SK-N-SH treated with all-trans-retinoic acid at 6 μM for 48 hours (cell line): ENCODE measurements at regions not wholly inside any gene's neighbourhood (a gene's known extent, or its start where the extent isn't known, plus 50 kb on each side); places are given as distances from the start of the nearest gene placed in this dataset.

Experiments used
- ATAC-seq: fragments of 200-7000 bp; cut with Tn5 transposase; 3 replicates; pipeline ENCODE4 v1.9.1; 2020; ENCODE audit warnings: mild to moderate bottlenecking, moderate library complexity
- ARNTL ChIP-seq: fragments of 450-650 bp; formaldehyde crosslinking; IDR thresholded peaks from 2 replicates; pipeline ENCODE4 v1.5.0; 2020; ENCODE audit warnings: low read depth, mild to moderate bottlenecking, moderate library complexity, borderline replicate concordance
- BACH2 ChIP-seq: fragments of 250-450 bp; sonication (Bioruptor Pico); IDR thresholded peaks from 2 replicates; pipeline ENCODE4 v1.9.0; 2021; ENCODE audit warnings: mild to moderate bottlenecking, borderline replicate concordance
- ESRRG ChIP-seq: fragments of 250-450 bp; sonication (Bioruptor Pico); IDR thresholded peaks from 2 replicates; pipeline ENCODE4 v1.6.1; 2021; ENCODE audit warnings: mild to moderate bottlenecking
- GLIS3 ChIP-seq: fragments of 250-450 bp; sonication (Bioruptor Pico); IDR thresholded peaks from 2 replicates; pipeline ENCODE4 v1.5.0; 2020; ENCODE audit warnings: mild to moderate bottlenecking, moderate library complexity
- ISL1 ChIP-seq: fragments of 250-450 bp; sonication (Bioruptor Pico); IDR thresholded peaks from 2 replicates; pipeline ENCODE4 v2.1.2; 2022; ENCODE audit warnings: mild to moderate bottlenecking, moderate library complexity
- OSR1 ChIP-seq: fragments of 250-450 bp; sonication (Bioruptor Pico); IDR thresholded peaks from 2 replicates; pipeline ENCODE4 v1.8.0; 2022; ENCODE audit warnings: moderate library complexity, mild to moderate bottlenecking, inconsistent platforms
- PPARA ChIP-seq: fragments of 250-450 bp; sonication (Bioruptor Pico); IDR thresholded peaks from 2 replicates; pipeline ENCODE4 v1.5.0; 2020; ENCODE audit warnings: mild to moderate bottlenecking, borderline replicate concordance
- RARB ChIP-seq: fragments of 250-450 bp; sonication (Bioruptor Pico); IDR thresholded peaks from 2 replicates; pipeline ENCODE4 v1.8.0; 2021; ENCODE audit warnings: mild to moderate bottlenecking, moderate library complexity
- SNAI2 ChIP-seq: fragments of 250-450 bp; sonication (Bioruptor Pico); IDR thresholded peaks from 2 replicates; pipeline ENCODE4 v1.5.0; 2020; ENCODE audit warnings: mild to moderate bottlenecking, moderate library complexity
- TCF4 ChIP-seq: fragments of 250-450 bp; sonication (Bioruptor Pico); IDR thresholded peaks from 2 replicates; pipeline ENCODE4 v1.8.0; 2021; ENCODE audit warnings: mild to moderate bottlenecking, moderate library complexity, borderline replicate concordance
- TOX ChIP-seq: fragments of 250-450 bp; sonication (Bioruptor Pico); IDR thresholded peaks from 2 replicates; pipeline ENCODE4 v1.8.0; 2021; ENCODE audit warnings: mild to moderate bottlenecking, moderate library complexity, borderline replicate concordance
- ZC3H10 ChIP-seq: fragments of 250-450 bp; sonication (Bioruptor Pico); IDR thresholded peaks from 2 replicates; pipeline ENCODE4 v1.5.1; 2021; ENCODE audit warnings: mild to moderate bottlenecking, moderate library complexity
- ZFP3 ChIP-seq: fragments of 250-450 bp; sonication (Bioruptor Pico); IDR thresholded peaks from 2 replicates; pipeline ENCODE4 v1.5.0; 2020; ENCODE audit warnings: mild to moderate bottlenecking, moderate library complexity
- ZFP30 ChIP-seq: fragments of 450-650 bp; formaldehyde crosslinking; IDR thresholded peaks from 2 replicates; pipeline ENCODE4 v1.5.0; 2022; ENCODE audit warnings: mild to moderate bottlenecking, moderate library complexity
- ZNF70 ChIP-seq: fragments of 450-650 bp; formaldehyde crosslinking; IDR thresholded peaks from 2 replicates; pipeline ENCODE4 v1.5.0; 2020; ENCODE audit warnings: mild to moderate bottlenecking, moderate library complexity
- ZNF8 ChIP-seq: fragments of 450-650 bp; formaldehyde crosslinking; IDR thresholded peaks from 2 replicates; pipeline ENCODE4 v1.5.0; 2020; ENCODE audit warnings: mild to moderate bottlenecking, moderate library complexity
- TF ChIP-seq, protein P1 (sequence below): fragments of 250-450 bp; sonication (Bioruptor Pico); IDR thresholded peaks from 2 replicates; pipeline ENCODE4 v1.8.0; 2021; ENCODE audit warnings: low read depth, mild to moderate bottlenecking, moderate library complexity, borderline replicate concordance
- TF ChIP-seq, protein P2 (sequence below): fragments of 250-450 bp; sonication (Bioruptor Pico); IDR thresholded peaks from 2 replicates; pipeline ENCODE4 v1.5.0; 2020; ENCODE audit warnings: mild to moderate bottlenecking, moderate library complexity
- TF ChIP-seq, protein P3 (sequence below): fragments of 250-450 bp; sonication (Bioruptor Pico); IDR thresholded peaks from 2 replicates; pipeline ENCODE4 v1.5.1; 2020; ENCODE audit warnings: low read depth, mild to moderate bottlenecking, moderate library complexity
- TF ChIP-seq, protein P4 (sequence below): fragments of 250-450 bp; sonication (Bioruptor Pico); IDR thresholded peaks from 2 replicates; pipeline ENCODE4 v1.5.1; 2021; ENCODE audit warnings: mild to moderate bottlenecking, moderate library complexity

DNA sequence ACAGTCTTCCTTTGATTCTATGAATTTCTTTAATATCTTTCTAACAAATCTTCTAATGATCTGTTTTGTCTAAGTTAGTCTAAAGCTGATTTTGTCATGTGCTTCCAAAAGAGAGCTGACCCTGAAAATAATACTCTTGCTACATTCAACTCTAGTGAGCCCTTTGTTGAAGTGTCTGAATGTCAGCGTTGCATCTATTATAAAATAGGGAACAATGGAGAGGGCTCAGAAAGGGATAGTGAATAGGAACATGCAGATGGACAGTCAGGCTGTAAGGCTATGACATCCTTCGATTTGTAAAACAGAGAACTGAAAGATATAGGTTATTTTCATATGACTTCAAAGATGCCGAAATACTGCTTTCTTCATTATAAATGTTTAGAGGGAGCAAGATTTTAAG, 304.5 kb downstream of the GALC start (continued):
- TF ChIP-seq, protein P1, sequence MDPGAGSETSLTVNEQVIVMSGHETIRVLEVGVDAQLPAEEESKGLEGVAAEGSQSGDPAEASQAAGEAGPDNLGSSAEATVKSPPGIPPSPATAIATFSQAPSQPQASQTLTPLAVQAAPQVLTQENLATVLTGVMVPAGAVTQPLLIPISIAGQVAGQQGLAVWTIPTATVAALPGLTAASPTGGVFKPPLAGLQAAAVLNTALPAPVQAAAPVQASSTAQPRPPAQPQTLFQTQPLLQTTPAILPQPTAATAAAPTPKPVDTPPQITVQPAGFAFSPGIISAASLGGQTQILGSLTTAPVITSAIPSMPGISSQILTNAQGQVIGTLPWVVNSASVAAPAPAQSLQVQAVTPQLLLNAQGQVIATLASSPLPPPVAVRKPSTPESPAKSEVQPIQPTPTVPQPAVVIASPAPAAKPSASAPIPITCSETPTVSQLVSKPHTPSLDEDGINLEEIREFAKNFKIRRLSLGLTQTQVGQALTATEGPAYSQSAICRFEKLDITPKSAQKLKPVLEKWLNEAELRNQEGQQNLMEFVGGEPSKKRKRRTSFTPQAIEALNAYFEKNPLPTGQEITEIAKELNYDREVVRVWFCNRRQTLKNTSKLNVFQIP (CRISPR knock-in tag) = no peak
- no peak for TF ChIP-seq ESRRG

DNA sequence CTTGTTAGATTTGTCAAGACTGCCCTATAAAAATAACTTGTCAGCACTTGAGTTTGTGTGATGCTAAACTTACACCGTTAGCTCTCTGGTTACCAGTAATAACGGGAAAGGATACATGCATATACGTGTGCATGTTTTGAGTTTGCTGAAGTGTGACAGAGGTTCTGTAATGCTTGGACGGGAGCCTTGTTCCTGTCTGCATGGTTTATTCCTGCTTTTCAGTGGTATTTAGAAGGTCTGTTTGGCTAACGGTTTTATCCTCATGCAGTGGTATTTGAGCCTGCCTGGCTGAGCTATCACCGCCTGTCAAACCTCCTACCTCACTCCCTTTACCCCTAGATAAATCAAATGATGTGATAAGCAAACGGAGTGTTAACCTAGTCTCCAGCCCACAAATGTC, 305.6 kb downstream of the GALC start:
- no peak for TF ChIP-seq ZFP3 (CRISPR knock-in tag)
- ATAC-seq = no peak

DNA sequence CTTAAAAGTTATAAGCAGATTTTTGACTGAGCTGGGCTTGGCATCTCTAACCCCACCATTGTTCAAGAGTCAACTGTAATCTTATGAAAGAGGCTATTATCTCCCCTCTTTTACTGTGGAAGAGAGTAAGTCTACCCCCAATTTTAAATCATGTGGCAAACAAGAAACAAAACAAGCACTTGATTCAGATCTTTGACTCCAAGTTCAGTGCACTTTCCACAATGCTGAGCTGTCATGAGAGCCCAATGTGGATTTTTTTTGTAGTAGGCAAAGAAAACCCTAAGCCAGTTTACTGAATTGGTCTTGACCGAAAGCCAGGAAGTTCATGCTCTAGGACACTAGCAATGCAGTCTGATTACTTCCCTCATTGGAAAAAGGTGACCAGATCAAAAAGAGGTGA, 306.2 kb downstream of the GALC start:
- TF ChIP-seq, protein P2, sequence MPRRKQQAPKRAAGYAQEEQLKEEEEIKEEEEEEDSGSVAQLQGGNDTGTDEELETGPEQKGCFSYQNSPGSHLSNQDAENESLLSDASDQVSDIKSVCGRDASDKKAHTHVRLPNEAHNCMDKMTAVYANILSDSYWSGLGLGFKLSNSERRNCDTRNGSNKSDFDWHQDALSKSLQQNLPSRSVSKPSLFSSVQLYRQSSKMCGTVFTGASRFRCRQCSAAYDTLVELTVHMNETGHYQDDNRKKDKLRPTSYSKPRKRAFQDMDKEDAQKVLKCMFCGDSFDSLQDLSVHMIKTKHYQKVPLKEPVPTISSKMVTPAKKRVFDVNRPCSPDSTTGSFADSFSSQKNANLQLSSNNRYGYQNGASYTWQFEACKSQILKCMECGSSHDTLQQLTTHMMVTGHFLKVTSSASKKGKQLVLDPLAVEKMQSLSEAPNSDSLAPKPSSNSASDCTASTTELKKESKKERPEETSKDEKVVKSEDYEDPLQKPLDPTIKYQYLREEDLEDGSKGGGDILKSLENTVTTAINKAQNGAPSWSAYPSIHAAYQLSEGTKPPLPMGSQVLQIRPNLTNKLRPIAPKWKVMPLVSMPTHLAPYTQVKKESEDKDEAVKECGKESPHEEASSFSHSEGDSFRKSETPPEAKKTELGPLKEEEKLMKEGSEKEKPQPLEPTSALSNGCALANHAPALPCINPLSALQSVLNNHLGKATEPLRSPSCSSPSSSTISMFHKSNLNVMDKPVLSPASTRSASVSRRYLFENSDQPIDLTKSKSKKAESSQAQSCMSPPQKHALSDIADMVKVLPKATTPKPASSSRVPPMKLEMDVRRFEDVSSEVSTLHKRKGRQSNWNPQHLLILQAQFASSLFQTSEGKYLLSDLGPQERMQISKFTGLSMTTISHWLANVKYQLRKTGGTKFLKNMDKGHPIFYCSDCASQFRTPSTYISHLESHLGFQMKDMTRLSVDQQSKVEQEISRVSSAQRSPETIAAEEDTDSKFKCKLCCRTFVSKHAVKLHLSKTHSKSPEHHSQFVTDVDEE (CRISPR knock-in tag) = no peak
- no peak for TF ChIP-seq ARNTL (CRISPR knock-in tag)
- TF ChIP-seq ISL1 (CRISPR knock-in tag) = no peak
- no peak for TF ChIP-seq ZFP30 (CRISPR knock-in tag)
- no peak for TF ChIP-seq SNAI2
- TF ChIP-seq ZNF8 (CRISPR knock-in tag) = no peak
- no peak for TF ChIP-seq ZNF70
- no peak for TF ChIP-seq RARB
- TF ChIP-seq BACH2 = no peak
- TF ChIP-seq, protein P3, sequence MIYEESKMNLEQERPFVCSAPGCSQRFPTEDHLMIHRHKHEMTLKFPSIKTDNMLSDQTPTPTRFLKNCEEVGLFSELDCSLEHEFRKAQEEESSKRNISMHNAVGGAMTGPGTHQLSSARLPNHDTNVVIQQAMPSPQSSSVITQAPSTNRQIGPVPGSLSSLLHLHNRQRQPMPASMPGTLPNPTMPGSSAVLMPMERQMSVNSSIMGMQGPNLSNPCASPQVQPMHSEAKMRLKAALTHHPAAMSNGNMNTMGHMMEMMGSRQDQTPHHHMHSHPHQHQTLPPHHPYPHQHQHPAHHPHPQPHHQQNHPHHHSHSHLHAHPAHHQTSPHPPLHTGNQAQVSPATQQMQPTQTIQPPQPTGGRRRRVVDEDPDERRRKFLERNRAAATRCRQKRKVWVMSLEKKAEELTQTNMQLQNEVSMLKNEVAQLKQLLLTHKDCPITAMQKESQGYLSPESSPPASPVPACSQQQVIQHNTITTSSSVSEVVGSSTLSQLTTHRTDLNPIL (CRISPR knock-in tag) = no peak
- TF ChIP-seq ZC3H10 (CRISPR knock-in tag) = no peak
- TF ChIP-seq OSR1 (CRISPR knock-in tag) = no peak
- TF ChIP-seq TOX (CRISPR knock-in tag) = no peak
- TF ChIP-seq GLIS3 (CRISPR knock-in tag) = no peak
- TF ChIP-seq PPARA = no peak

DNA sequence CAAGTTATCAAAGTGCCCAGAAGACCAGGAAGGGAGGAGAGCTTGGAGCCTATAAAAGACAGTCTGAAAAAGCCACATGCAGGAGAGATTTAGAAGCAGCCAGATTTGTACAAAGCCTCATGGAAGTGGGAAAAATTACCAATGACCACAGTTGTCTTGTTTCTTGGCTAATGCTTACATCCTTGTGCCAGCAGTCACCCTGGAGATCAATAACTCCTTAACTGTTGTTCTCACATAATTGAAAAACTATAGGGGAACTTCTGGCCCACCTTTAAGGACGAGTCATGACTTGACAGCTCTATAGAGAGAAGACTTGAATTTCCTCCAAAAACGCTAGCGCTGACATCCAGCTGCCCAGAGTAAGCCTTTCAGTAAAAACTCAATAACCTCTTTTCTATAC, 313.1 kb downstream of the GALC start:
- ATAC-seq = no peak
- no peak for TF ChIP-seq GLIS3 (CRISPR knock-in tag)
- TF ChIP-seq, protein P2 (CRISPR knock-in tag) = no peak
- TF ChIP-seq, protein P4, sequence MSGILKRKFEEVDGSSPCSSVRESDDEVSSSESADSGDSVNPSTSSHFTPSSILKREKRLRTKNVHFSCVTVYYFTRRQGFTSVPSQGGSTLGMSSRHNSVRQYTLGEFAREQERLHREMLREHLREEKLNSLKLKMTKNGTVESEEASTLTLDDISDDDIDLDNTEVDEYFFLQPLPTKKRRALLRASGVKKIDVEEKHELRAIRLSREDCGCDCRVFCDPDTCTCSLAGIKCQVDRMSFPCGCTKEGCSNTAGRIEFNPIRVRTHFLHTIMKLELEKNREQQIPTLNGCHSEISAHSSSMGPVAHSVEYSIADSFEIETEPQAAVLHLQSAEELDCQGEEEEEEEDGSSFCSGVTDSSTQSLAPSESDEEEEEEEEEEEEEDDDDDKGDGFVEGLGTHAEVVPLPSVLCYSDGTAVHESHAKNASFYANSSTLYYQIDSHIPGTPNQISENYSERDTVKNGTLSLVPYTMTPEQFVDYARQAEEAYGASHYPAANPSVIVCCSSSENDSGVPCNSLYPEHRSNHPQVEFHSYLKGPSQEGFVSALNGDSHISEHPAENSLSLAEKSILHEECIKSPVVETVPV (CRISPR knock-in tag) = no peak
- no peak for TF ChIP-seq SNAI2
- TF ChIP-seq BACH2 = no peak
- TF ChIP-seq ISL1 (CRISPR knock-in tag) = no peak
- TF ChIP-seq, protein P1 (CRISPR knock-in tag) = no peak
- TF ChIP-seq TOX (CRISPR knock-in tag) = no peak
- no peak for TF ChIP-seq ZNF70
- TF ChIP-seq TCF4 (CRISPR knock-in tag) = no peak

More for the DNA sequence above, 306.2 kb downstream of the GALC start:
- ATAC-seq = no peak
